HG03045 (cell line): ENCODE measurements at regions not wholly inside any gene's neighbourhood (a gene's known extent, or its start where the extent isn't known, plus 50 kb on each side); places are given as distances from the start of the nearest gene placed in this dataset.
"Not testable (repeated sequence)": the region's sequence is repeated elsewhere in the genome, so short reads cannot be mapped to it uniquely, and the experiment has no call there.

Experiments
- ATAC-seq: cut with Tn5 transposase; IDR thresholded peaks from one replicate; pipeline ENCODE4 v1.9.1; 2021; ENCODE audit warnings: mild to moderate bottlenecking, moderate library complexity; ENCODE audit not compliant: unreplicated experiment

GRCh38 chr6:14765106-14765505 is 480.8 kb upstream of the JARID2 start:
- no peak for ATAC-seq

DNA sequence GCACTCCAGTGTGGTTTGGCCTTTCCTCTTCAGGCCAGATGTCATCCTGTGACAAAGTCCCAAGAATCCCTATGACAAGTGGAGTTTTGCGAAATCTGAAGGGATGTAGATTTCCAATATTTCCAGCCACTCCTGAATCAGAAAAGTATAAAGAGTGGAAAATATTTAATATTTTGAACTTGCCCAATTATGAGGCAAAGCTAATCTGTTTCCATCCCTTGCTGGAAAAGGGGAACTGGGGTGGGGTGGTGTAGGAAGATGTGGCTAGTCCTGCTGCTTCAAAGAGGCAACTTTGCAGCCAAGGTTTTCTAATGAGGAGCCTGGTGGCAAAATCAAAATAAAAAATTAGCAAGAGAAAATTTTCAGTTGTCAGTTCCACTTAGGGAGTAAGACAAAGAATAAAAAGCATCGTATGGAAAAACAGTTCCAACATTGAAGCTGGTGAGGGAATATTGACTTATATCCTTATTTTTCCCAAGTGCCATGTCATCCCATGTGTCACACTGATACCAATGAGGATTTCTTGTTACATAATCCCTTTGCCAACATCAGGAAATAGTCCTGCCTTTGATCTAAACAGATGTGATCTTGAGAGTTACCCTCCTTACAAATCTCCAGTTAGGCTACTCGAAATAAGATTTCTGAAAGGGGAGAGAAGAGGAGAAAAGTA is 480.0 kb upstream of the JARID2 start:
- ATAC-seq = no peak

- ATAC-seq = no peak
Observed at GRCh38 chr6:14766391-14766994, 479.4 kb upstream of the JARID2 start.

GRCh38 chr6:14767226-14767625 is 478.6 kb upstream of the JARID2 start:
- no peak for ATAC-seq

GRCh38 chr6:14770040-14770439 is 475.8 kb upstream of the JARID2 start:
- ATAC-seq = no peak

GRCh38 chr6:14770572-14770971 is 475.3 kb upstream of the JARID2 start:
- no peak for ATAC-seq

- ATAC-seq = no peak
Observed at GRCh38 chr6:14771016-14771415, 474.9 kb upstream of the JARID2 start.

DNA sequence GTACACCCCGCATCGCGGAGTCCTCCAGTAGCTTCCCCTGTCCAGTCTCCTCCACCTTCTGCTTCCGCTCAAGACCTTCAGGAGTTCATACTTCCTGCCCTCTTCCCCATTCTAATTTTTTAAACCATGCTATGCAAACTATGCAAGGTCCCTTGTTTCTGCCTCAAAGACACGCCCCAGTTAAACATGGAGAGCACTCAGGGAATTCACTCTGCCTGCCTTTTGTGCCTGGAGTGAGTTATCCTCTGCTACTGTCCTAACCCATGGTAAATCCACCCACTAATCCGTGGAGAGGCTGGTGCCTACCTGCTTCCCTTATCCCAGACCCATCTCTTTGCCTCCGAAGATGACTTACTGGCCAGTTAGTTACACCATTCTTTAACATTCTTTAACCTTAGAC is 473.7 kb upstream of the JARID2 start:
- no peak for ATAC-seq

DNA sequence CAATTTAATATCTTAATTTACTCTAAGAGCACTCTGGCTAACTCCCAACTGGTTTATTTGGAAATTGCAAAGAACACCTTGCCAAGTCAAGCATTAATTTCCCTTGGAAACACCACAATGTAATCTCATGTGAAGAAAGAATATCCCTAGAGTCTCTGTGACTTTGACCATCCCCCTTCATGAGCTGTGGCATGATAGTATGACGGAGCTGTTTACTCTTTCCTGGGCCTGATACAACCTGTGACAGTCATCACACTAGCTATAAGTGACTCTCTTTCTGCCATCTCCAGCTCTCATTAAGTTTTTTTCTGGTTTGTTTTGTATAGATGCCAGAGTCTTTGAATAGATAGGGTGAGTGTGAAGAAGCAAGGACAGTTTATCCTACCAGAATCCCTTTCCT is 470.3 kb upstream of the JARID2 start:
- ATAC-seq = no peak

- no peak for ATAC-seq
Observed at GRCh38 chr6:14776307-14776706, 469.6 kb upstream of the JARID2 start.

GRCh38 chr6:14781772-14782525 is 463.9 kb upstream of the JARID2 start:
- ATAC-seq = no peak

DNA sequence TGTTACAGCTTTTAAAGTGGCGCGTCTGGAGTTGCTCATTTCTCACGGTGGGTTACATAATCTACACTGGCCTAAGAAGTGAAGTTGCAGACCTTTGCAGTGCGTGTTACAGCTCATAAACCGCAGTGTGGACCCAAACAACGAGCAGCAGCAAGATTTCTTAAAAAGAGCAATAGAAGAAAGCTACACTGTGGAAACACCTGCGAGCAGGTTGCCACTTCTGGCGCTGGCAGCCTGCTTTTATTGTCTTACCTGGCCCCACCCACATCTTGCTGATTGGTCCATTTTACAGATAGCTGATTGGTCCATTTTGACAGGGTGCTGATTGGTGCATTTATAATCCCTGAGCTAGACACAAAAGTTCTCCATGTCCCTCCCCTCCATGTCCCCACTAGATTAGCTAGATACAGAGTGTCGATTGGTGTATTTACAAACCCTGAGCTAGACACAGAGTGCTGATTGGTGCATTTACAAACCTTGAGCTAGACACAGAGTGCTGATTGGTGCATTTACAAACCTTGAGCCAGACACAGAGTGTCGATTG is 462.9 kb upstream of the JARID2 start:
- ATAC-seq = not testable (repeated sequence)

DNA sequence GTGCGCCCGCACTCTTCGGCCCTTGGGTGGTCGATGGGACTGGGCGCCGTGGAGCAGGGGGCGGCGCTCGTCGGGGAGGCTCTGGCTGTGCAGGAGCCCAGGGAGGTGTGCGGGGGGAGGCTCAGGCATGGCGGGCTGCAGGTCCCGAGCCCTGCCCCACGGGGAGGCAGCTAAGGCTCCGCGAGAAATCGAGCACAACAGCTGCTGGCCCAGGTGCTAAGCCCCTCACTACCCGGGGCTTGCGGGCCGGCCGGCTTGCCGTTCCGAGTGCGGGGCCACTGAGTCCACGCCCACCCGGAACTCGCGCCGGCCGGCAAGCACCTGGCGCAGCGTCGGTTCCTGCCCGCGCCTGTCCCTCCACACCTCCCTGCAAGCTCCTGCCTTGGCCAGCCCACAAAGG is 462.3 kb upstream of the JARID2 start:
- no peak for ATAC-seq

- no peak for ATAC-seq
Observed at GRCh38 chr6:14784596-14785492, 461.0 kb upstream of the JARID2 start.

GRCh38 chr6:14785493-14785790 is 460.4 kb upstream of the JARID2 start:
- ATAC-seq = no peak

GRCh38 chr6:14786008-14786407 is 459.9 kb upstream of the JARID2 start:
- no peak for ATAC-seq

GRCh38 chr6:14786455-14786854 is 459.4 kb upstream of the JARID2 start:
- ATAC-seq = no peak

DNA sequence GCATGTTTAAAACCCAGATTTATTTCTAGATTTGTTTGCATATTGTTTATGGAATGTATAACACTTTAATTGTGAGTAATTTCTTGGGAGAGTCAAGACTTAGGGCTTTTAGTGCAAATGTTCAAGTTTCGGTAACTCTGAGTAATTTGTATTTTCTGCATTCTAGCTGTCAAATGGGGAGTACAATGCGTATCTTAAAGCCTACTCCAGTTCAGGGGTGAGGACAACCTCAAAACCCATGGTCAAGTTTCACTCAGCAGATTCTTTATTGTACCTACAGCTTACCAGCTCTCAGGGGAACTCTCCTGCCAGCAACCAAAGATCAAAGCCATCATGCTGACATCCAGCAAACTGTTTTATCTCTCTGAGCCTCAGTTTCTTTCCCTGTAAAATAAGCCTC is 458.6 kb upstream of the JARID2 start:
- no peak for ATAC-seq

DNA sequence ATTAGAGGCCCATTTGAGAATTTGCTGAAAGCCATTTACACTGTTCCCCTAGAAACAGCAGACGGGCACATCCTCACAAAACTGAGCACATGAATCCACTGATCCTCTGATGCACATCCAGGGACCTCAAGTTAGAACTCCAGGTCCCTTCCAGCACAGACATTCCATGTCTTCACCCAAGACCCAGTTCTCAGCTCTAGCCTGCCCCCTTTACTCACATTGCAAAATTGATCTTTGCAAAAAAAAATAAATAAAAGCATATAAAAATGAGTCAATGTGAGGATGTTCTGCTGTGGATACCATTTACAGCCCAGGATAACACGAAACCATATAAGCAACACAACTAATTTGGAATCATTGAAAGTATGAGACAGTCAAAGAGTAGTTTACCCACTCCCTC is 458.2 kb upstream of the JARID2 start:
- ATAC-seq = no peak

- no peak for ATAC-seq
Observed at GRCh38 chr6:14789996-14790395, 455.9 kb upstream of the JARID2 start.

- no peak for ATAC-seq
Observed at GRCh38 chr6:14790976-14791375, 454.9 kb upstream of the JARID2 start.
